Erythroblast (primary cell): ENCODE measurements at regions not wholly inside any gene's neighbourhood (a gene's known extent, or its start where the extent isn't known, plus 50 kb on each side); places are given as distances from the start of the nearest gene placed in this dataset.

Source experiments
- GATA1 ChIP-seq: IDR thresholded peaks from 2 replicates; pipeline ENCODE4 v1.6.1; 2011; ENCODE audit warnings: low read depth, mild to moderate bottlenecking, control low read depth, low read length, moderate library complexity
- POLR2A ChIP-seq: IDR thresholded peaks from 2 replicates; pipeline ENCODE4 v1.6.1; 2011; ENCODE audit warnings: mild to moderate bottlenecking, low read length

DNA sequence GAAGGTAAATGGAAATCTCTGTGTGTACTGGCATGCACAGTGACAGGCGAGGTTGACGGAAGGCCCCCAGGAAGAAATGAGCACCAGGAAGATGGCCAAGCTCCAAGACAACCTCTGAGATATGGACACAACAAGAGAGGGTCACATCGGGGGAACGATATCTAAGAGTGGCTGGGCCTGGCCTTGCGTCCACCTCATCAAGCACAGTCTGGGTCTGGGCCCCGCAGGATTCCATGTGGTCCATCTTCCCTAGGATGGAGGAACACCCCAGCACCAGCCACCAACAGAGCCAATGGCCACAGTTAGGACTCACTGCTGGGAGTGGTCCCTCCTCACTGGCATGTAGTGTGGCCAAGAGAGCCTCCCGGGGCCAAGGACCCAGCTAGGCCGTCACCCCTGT is 272.6 kb upstream of the AGTR2 start:
- no peak for TF ChIP-seq POLR2A
- no peak for TF ChIP-seq GATA1
